HUES6 (cell line): ENCODE measurements at regions not wholly inside any gene's neighbourhood (a gene's known extent, or its start where the extent isn't known, plus 50 kb on each side); places are given as distances from the start of the nearest gene placed in this dataset.

Experiments used
- H3K27ac ChIP-seq: 2 replicates; pipeline ENCODE4 v1.7.0; 2013; ENCODE audit warnings: low read depth, mild to moderate bottlenecking, low read length, inconsistent platforms
- H3K27me3 ChIP-seq: 2 replicates; pipeline ENCODE4 v1.6.1; 2013; ENCODE audit warnings: low read length; ENCODE audit not compliant: control insufficient read depth, insufficient read depth
- H3K36me3 ChIP-seq: 2 replicates; pipeline ENCODE4 v1.6.1; 2013; ENCODE audit warnings: low read length; ENCODE audit not compliant: control insufficient read depth, insufficient read depth
- H3K4me1 ChIP-seq: 2 replicates; pipeline ENCODE4 v1.6.1; 2013; ENCODE audit warnings: low read length; ENCODE audit not compliant: control insufficient read depth, insufficient read depth
- H3K4me3 ChIP-seq: 2 replicates; pipeline ENCODE4 v1.5.1; 2013; ENCODE audit warnings: low read depth, low read length
- H3K9ac ChIP-seq: one replicate; pipeline ENCODE4 v1.6.1; 2013; ENCODE audit warnings: mild to moderate bottlenecking, low read length
- H3K9me3 ChIP-seq: 2 replicates; pipeline ENCODE4 v1.6.1; 2013; ENCODE audit warnings: low read depth, low read length; ENCODE audit not compliant: control insufficient read depth, insufficient read depth

GRCh38 chr2:196334710-196335109, 163.3 kb upstream of the STK17B start:
- Histone ChIP-seq H3K4me1 (peaks cover 13% of the 10 kb centered on the region; the same call in 1 of the 2 replicates), H3K27ac (no peak overlapping the region), H3K9me3 (no peaks in the 10 kb centered on the region), H3K27me3 (no peaks in the 10 kb centered on the region), H3K36me3 (no peaks in the 10 kb centered on the region), H3K9ac (no peak overlapping the region), H3K4me3 (no peak overlapping the region)

GRCh38 chr2:196335221-196335634, 163.8 kb upstream of the STK17B start:
- Histone ChIP-seq H3K4me3 (no peak overlapping the region), H3K9me3 (no peaks in the 10 kb centered on the region), H3K36me3 (no peaks in the 10 kb centered on the region), H3K4me1 (peaks cover 13% of the 10 kb centered on the region; the same call in 1 of the 2 replicates), H3K27ac (no peak overlapping the region), H3K27me3 (no peaks in the 10 kb centered on the region), H3K9ac (no peak overlapping the region)

DNA sequence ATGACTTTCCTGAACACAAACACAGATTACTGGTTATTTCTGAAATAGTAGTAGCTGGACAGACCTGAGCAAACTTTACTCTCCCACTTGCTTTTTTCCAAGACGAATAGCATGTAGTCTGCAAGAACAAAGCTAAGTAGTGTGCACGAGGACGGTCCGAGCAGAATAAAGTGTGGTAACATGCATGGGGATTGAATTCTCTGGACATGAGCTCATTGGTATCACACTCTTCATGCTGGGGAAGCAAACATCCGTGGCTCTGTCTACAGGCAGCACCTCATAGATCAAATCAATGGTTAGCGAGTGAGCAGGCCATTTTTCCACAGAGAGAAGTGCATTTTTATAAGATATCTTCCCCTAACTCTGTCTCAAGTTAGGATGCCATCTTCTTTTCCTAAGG, 164.8 kb upstream of the STK17B start:
- Histone ChIP-seq H3K27ac (no peak overlapping the region), H3K9ac (peak overlapping the region; percentile 33)

GRCh38 chr2:196336715-196337114, 165.3 kb upstream of the STK17B start:
- Histone ChIP-seq H3K4me1 (peaks cover 13% of the 10 kb centered on the region; the same call in 1 of the 2 replicates), H3K27me3 (no peaks in the 10 kb centered on the region), H3K27ac (no peak overlapping the region), H3K4me3 (no peak overlapping the region), H3K9me3 (no peaks in the 10 kb centered on the region), H3K9ac (no peak overlapping the region), H3K36me3 (no peaks in the 10 kb centered on the region)

More for the DNA sequence above, 164.8 kb upstream of the STK17B start:
- Histone ChIP-seq H3K4me3 (no peak overlapping the region), H3K36me3 (no peaks in the 10 kb centered on the region), H3K9me3 (no peaks in the 10 kb centered on the region), H3K4me1 (peaks cover 13% of the 10 kb centered on the region; the same call in 1 of the 2 replicates), H3K27me3 (no peaks in the 10 kb centered on the region)

GRCh38 chr2:196337208-196337953, 166.0 kb upstream of the STK17B start:
- Histone ChIP-seq H3K4me1 (peaks cover 13% of the 10 kb centered on the region; the same call in 1 of the 2 replicates), H3K9me3 (no peaks in the 10 kb centered on the region), H3K4me3 (no peak overlapping the region), H3K9ac (no peak overlapping the region), H3K27me3 (no peaks in the 10 kb centered on the region), H3K27ac (no peak overlapping the region), H3K36me3 (no peaks in the 10 kb centered on the region)

GRCh38 chr2:196338440-196338839, 167.1 kb upstream of the STK17B start:
- Histone ChIP-seq H3K27ac (no peak overlapping the region), H3K9ac (no peak overlapping the region), H3K4me1 (peaks cover 13% of the 10 kb centered on the region; the same call in 1 of the 2 replicates), H3K4me3 (no peak overlapping the region), H3K9me3 (no peaks in the 10 kb centered on the region), H3K36me3 (no peaks in the 10 kb centered on the region), H3K27me3 (no peaks in the 10 kb centered on the region)

DNA sequence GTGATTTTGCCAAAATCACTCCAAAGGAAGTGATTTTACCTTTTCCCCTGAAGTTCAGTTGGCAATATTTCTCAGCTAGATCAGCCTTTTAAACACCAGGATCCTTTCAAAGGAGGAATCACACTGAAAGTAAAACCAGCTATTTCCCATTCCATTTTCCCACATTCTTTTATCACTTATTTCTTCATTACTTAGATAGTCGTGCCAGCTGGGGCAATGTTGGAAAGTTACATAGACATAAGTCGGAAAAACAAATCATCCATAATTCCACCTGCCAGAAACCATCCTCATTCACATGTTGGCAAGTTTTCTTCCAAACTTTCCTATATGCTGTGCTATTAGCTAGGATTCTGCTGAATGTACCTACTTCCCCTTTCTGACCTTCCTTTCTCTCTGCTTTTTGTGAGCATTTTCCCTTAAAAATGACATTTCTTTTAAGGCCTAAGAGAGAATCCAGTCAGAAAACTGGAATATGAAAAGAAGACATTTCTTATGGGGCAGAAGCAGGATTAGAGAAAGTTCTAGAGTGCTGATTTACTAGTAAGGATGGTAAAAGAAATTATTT, 170.0 kb upstream of the STK17B start:
- Histone ChIP-seq H3K9me3 (no peaks in the 10 kb centered on the region), H3K4me3 (no peak overlapping the region), H3K27me3 (no peaks in the 10 kb centered on the region), H3K27ac (no peak overlapping the region), H3K36me3 (no peaks in the 10 kb centered on the region), H3K4me1 (no peaks in the 10 kb centered on the region), H3K9ac (no peak overlapping the region)

DNA sequence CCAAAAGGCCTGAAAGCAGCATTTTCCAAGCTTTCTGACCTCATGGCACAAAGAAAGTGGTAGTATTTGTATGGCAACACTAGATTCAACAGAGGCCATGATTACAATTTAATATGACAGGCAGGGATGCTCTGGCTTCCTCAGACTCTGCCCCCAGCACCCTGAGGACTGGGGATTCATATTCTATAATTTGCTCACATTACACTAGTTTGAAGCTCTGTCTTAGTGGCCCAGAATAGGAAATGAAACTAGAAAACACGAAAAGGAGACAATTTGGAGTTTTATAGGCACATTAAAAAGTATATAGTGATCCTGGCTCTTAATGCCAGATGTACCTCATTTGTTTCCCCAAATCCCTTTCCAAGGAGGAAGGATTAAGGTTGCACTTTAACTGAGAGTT, 173.0 kb upstream of the STK17B start:
- no peaks in the 10 kb centered on the region for H3K27me3 ChIP-seq
- no peaks in the 10 kb centered on the region for H3K36me3 ChIP-seq
- no peak overlapping the region for H3K4me3 ChIP-seq
- H3K9ac ChIP-seq, result no peak overlapping the region
- no peak overlapping the region for H3K27ac ChIP-seq
- no peaks in the 10 kb centered on the region for H3K4me1 ChIP-seq
- no peaks in the 10 kb centered on the region for H3K9me3 ChIP-seq

DNA sequence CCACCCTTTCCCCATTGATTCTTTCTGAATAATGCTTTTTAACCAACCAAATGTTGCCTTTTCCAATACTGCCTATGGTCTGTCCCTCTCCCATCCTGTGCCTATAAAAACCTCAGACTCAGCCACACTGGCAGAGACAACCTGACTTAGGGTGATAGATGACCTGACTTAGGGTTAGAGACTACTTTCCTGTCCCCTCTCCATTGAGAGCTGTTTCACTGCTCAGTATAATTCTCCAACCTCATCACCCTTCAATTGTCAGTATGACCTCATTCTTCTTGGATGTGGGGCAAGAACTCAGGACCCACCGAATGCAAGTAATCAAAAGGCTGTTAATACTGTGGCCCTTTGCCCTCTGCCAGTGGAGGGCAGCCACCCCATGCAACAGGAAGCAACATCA, 182.3 kb upstream of the STK17B start:
- H3K27me3 ChIP-seq, result peaks cover 4% of the 10 kb centered on the region; the same call in 1 of the 2 replicates
- H3K9me3 ChIP-seq, result peaks cover 9% of the 10 kb centered on the region; the same call in 1 of the 2 replicates
- no peak overlapping the region for H3K4me3 ChIP-seq
- no peak overlapping the region for H3K27ac ChIP-seq
- no peaks in the 10 kb centered on the region for H3K36me3 ChIP-seq
- H3K4me1 ChIP-seq, result peaks cover 5% of the 10 kb centered on the region; the same call in 1 of the 2 replicates
- H3K9ac ChIP-seq, result no peak overlapping the region

DNA sequence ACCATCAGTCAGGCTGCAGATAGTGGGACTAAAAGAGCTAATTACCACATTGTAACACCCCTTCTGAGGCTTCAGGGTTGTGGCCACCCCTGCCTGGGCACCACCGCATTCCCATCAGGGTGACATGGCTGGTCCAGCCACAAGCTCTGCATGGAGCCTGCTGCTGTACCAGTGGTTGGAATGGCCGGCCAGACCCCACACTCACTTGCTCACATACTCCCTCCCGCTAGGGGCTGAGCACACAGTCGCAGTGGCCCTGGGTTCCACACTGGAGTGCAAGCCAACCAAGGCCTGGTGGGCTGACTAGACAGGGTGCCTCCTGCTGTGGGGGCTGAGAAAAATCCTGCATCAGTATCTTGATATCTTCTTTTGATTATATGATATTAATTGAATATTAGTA, 182.8 kb upstream of the STK17B start:
- peaks cover 5% of the 10 kb centered on the region; the same call in 1 of the 2 replicates for H3K4me1 ChIP-seq
- H3K9me3 ChIP-seq, result peaks cover 9% of the 10 kb centered on the region; the same call in 1 of the 2 replicates
- no peak overlapping the region for H3K4me3 ChIP-seq
- H3K9ac ChIP-seq, result no peak overlapping the region
- H3K27ac ChIP-seq, result no peak overlapping the region
- peaks cover 4% of the 10 kb centered on the region; the same call in 1 of the 2 replicates for H3K27me3 ChIP-seq
- no peaks in the 10 kb centered on the region for H3K36me3 ChIP-seq

DNA sequence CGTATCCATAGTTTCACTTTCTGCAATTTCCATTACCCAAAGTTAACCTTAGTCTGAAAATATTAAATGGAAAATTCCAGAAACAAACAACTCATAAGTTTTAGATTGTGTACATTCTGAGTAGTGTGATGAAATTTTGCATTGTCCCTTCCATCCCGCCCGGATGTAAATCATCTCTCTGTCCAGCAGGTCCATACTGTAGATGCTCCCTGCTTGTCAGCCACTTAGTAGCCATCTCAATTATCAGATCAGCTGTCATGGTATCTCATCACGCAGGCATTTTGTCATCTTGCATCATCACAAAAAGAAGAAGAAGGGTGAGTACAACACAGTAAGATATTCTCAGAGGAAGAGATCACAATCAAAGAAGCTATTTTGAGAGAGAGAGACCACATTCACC, 185.0 kb upstream of the STK17B start:
- peaks cover 4% of the 10 kb centered on the region; the same call in 1 of the 2 replicates for H3K27me3 ChIP-seq
- peaks cover 5% of the 10 kb centered on the region; the same call in 1 of the 2 replicates for H3K4me1 ChIP-seq
- H3K4me3 ChIP-seq, result no peak overlapping the region
- H3K9me3 ChIP-seq, result peaks cover 9% of the 10 kb centered on the region; the same call in 1 of the 2 replicates
- H3K9ac ChIP-seq, result no peak overlapping the region
- no peaks in the 10 kb centered on the region for H3K36me3 ChIP-seq
- no peak overlapping the region for H3K27ac ChIP-seq
